GM21515 (cell line): ENCODE measurements at regions not wholly inside any gene's neighbourhood (a gene's known extent, or its start where the extent isn't known, plus 50 kb on each side); places are given as distances from the start of the nearest gene placed in this dataset.

ENCODE experiments used
- ATAC-seq: cut with Tn5 transposase; IDR thresholded peaks from one replicate; pipeline ENCODE4 v1.9.1; 2021; ENCODE audit not compliant: unreplicated experiment

GRCh38 chr3:72411843-72412242 lies 436.4 kb downstream of the SHQ1 start:
- ATAC-seq: no peak

GRCh38 chr3:72411126-72411525 lies 437.1 kb downstream of the SHQ1 start:
- no peak for ATAC-seq

GRCh38 chr3:72408983-72409779 lies 439.1 kb downstream of the SHQ1 start:
- no peak for ATAC-seq

GRCh38 chr3:72407766-72408165 lies 440.5 kb downstream of the SHQ1 start:
- ATAC-seq: no peak

- ATAC-seq: no peak
These were observed 442.2 kb downstream of the SHQ1 start for GRCh38 chr3:72405943-72406566.

GRCh38 chr3:72401005-72401545 lies 447.2 kb downstream of the SHQ1 start:
- ATAC-seq: no peak

GRCh38 chr3:72398781-72399180 lies 449.5 kb downstream of the SHQ1 start:
- ATAC-seq: no peak

- ATAC-seq: no peak
These were observed 450.7 kb downstream of the SHQ1 start for GRCh38 chr3:72397586-72397985.

GRCh38 chr3:72396899-72397298 lies 451.3 kb downstream of the SHQ1 start:
- ATAC-seq: no peak

GRCh38 chr3:72395776-72396311 lies 452.4 kb downstream of the SHQ1 start:
- ATAC-seq: no peak

- no peak for ATAC-seq
These were observed 454.8 kb downstream of the SHQ1 start for GRCh38 chr3:72393455-72393854.

GRCh38 chr3:72391659-72392058 lies 456.6 kb downstream of the SHQ1 start:
- ATAC-seq: no peak

- ATAC-seq: no peak
These were observed 457.4 kb downstream of the SHQ1 start for GRCh38 chr3:72390841-72391240.

- ATAC-seq: no peak
These were observed 459.6 kb downstream of the SHQ1 start for GRCh38 chr3:72388644-72389043.

- no peak for ATAC-seq
These were observed 460.1 kb downstream of the SHQ1 start for GRCh38 chr3:72388117-72388516.

- no peak for ATAC-seq
These were observed 461.8 kb downstream of the SHQ1 start for GRCh38 chr3:72386327-72387000.

- no peak for ATAC-seq
These were observed 463.1 kb downstream of the SHQ1 start for GRCh38 chr3:72385167-72385566.

- peak; percentile 64 for ATAC-seq
These were observed 463.6 kb downstream of the SHQ1 start for GRCh38 chr3:72384602-72385001.

GRCh38 chr3:72383883-72384282 lies 464.4 kb downstream of the SHQ1 start:
- no peak for ATAC-seq

- no peak for ATAC-seq
These were observed 465.0 kb downstream of the SHQ1 start for GRCh38 chr3:72383230-72383629.

GRCh38 chr3:72382460-72382859 lies 465.8 kb downstream of the SHQ1 start:
- no peak for ATAC-seq

GRCh38 chr3:72381584-72381983 lies 466.7 kb downstream of the SHQ1 start:
- ATAC-seq: no peak
